ENCODE measurements at regions not wholly inside any gene's neighbourhood (a gene's known extent, or its start where the extent isn't known, plus 50 kb on each side); places are given as distances from the start of the nearest gene placed in this dataset.
"Not testable (repeated sequence)": the region's sequence is repeated elsewhere in the genome, so short reads cannot be mapped to it uniquely, and the experiment has no call there.

- no peak for DNase-seq (ENCODE audit: low read depth in 2 of 2)
Measured at GRCh38 chr6:100322886-100323285, 141.8 kb downstream of the SIM1 start.

DNA sequence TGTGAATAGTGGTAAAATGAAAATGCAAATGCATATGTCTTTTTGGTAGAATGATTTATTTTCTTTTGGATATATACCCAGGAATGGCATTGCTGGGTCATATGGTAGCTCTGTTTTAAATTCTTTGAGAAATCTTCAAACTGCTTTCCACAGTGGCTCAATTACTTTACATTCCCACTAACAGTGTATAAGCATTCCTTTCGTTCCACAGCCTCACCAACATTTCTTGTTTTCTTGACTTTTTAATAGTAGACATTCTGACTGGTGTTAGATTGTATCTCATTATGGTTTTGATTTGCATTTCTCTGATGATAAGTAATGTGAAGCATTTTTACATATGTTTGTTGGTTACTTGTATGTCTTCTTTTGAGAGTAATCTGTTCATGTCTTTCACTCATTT lies 144.0 kb downstream of the SIM1 start:
- DNase-seq (ENCODE audit: low read depth in 2 of 2) = no peak

- no peak for DNase-seq (ENCODE audit: low read depth in 2 of 2)
Measured at GRCh38 chr6:100317031-100317430, 147.7 kb downstream of the SIM1 start.

- no peak for DNase-seq (ENCODE audit: low read depth in 2 of 2)
Measured at GRCh38 chr6:100314186-100314585, 150.5 kb downstream of the SIM1 start.

- DNase-seq (ENCODE audit: low read depth in 2 of 2) = no peak
Measured at GRCh38 chr6:100311707-100312251, 152.9 kb downstream of the SIM1 start.

GRCh38 chr6:100309174-100309573 lies 155.5 kb downstream of the SIM1 start:
- no peak for DNase-seq (ENCODE audit: low read depth in 2 of 2)

DNA sequence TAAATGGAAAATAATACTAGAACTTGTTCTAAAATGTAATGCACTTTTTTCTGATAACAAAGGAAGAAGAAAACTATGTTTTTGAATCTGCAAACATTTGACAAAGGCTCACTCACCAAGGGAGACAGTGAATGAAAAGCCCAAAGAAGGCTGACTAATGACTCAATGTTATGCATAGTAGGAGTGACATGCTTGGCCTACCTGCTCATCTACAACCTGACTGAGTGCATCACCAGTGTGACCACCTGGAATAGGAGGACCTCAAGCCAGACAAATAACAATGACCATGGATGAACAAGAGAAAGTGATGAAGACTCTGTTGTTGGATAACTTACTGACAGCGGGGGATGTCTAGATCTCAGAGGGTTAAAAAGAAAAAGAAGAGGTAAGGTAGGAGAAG lies 157.2 kb downstream of the SIM1 start:
- no peak for DNase-seq (ENCODE audit: low read depth in 2 of 2)

DNA sequence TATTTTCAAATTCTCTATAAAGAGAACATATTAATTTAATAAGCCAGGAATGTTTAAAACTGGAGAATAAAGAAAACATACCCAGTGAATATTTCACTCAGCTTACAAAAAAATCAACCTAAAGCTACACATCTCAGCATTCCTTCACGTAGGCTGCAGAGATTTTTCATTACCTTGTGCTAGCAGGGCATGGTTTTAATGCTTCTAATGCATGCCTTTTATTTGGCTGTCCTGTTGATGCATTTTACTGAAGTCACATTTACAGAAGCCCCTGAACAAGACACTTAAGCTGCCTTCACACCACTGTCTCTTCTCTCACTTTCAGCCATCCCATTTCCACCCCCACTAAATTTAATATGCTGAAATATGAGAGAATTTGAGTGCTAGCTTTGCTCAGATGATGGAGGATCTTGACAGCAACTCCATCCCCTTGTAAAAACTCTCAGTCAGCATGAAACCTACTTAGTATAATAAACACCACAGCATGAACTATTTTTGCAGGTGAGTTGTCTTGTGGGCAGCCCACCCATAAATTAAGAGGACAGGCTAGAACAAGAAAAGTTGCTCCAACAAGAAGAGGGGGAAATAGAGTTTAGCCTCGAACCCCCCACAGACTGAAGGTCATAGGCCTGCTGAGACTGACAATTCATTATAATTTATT lies 159.4 kb downstream of the SIM1 start:
- no peak for DNase-seq (ENCODE audit: low read depth in 2 of 2)

DNA sequence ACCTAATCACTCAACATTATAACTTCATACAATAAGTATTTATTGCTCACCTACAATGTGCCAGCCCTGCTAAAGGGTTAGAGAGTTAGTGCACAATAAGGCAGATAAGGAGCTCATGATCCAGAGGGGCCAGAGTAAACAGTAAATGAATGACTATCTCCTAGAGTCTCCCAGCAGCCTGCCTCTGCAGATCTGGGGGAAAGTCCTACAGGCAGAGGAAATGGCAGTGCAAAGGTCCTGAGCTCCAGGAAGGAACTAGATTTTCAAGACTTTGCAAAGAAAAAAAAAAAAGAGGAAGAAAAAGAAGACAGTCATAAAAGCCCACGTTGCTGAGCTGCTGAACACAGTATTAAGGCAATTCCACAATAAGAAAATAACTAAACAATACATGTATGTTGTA lies 160.1 kb downstream of the SIM1 start:
- no peak for DNase-seq (ENCODE audit: low read depth in 2 of 2)

DNA sequence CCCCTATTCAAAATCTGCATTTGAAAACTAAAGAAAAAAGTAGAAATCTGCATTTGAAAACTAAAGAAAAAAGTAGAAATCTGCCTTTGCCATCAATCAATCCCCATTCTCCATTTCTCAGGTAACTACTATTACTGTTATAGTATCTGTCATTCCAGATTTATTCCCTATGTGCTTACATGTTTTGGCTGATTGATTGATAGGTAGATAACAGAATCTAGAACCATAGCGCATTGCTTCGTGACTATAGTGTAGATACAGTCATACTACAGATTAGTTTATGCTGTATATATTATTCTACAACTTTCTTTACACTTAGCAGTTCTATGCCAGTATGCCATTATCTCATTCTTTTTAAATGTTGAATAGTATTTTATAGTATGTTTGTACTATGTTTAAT lies 163.0 kb downstream of the SIM1 start:
- no peak for DNase-seq (ENCODE audit: low read depth in 2 of 2)

- DNase-seq (ENCODE audit: low read depth in 2 of 2) = no peak
Measured at GRCh38 chr6:100300221-100300736, 164.4 kb downstream of the SIM1 start.

GRCh38 chr6:100296810-100297544 lies 167.7 kb downstream of the SIM1 start:
- DNase-seq (ENCODE audit: low read depth in 2 of 2) = no peak

GRCh38 chr6:100295172-100295571 lies 169.5 kb downstream of the SIM1 start:
- not testable (repeated sequence) for DNase-seq (ENCODE audit: low read depth in 2 of 2)

- DNase-seq (ENCODE audit: low read depth in 2 of 2) = no peak
Measured at GRCh38 chr6:100289285-100289684, 175.4 kb downstream of the SIM1 start.

GRCh38 chr6:100288311-100288710 lies 176.4 kb downstream of the SIM1 start:
- no peak for DNase-seq (ENCODE audit: low read depth in 2 of 2)

- DNase-seq (ENCODE audit: low read depth in 2 of 2) = no peak
Measured at GRCh38 chr6:100283285-100283684, 181.4 kb downstream of the SIM1 start.

- DNase-seq (ENCODE audit: low read depth in 2 of 2) = no peak
Measured at GRCh38 chr6:100281471-100281901, 183.2 kb downstream of the SIM1 start.

GRCh38 chr6:100276311-100277057 lies 188.2 kb downstream of the SIM1 start:
- no peak for DNase-seq (ENCODE audit: low read depth in 2 of 2)

DNA sequence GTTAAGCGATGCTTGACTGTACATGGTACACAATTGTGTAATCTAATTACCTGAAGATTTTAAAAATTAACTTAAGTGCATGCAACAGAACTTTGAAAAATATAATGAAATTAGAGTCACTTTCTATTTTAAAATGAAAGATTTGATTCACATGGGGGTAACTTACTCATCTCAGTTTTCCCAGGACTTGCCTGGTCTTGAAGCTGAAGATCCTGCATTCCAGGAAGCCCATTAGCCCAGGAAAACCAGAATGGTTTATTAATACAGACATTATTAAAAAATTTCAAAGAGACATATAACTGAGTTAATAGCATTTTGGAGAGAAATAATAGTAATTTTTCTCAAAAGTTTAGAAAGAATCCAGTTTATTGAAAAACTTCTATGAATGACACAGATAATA lies 190.6 kb downstream of the SIM1 start:
- DNase-seq (ENCODE audit: low read depth in 2 of 2) = no peak

DNA sequence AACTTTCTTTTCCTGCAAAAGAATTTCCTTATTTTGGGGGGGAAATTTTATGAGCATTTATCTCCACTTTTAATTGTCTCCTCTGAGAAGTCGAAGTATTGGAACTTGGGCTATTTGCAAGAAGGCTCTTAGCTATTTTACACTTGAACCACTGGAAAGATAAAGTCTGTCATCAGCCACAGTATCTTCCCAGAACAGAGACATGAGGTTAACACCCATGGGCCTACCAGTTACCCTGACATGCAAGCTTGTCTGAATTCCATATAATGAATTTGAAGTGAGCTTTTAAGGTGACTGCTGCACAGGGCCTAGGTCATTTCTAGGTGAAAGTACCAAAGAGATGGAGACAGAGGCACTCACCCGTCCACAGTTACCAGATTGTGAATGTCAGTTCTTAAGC lies 193.1 kb downstream of the SIM1 start:
- DNase-seq (ENCODE audit: low read depth in 2 of 2) = no peak

- DNase-seq (ENCODE audit: low read depth in 2 of 2) = no peak
Measured at GRCh38 chr6:100271202-100271601, 193.5 kb downstream of the SIM1 start.

- no peak for DNase-seq (ENCODE audit: low read depth in 2 of 2)
Measured at GRCh38 chr6:100269189-100269588, 195.5 kb downstream of the SIM1 start.
